ENCODE measurements at regions not wholly inside any gene's neighbourhood (a gene's known extent, or its start where the extent isn't known, plus 50 kb on each side); places are given as distances from the start of the nearest gene placed in this dataset.

DNA sequence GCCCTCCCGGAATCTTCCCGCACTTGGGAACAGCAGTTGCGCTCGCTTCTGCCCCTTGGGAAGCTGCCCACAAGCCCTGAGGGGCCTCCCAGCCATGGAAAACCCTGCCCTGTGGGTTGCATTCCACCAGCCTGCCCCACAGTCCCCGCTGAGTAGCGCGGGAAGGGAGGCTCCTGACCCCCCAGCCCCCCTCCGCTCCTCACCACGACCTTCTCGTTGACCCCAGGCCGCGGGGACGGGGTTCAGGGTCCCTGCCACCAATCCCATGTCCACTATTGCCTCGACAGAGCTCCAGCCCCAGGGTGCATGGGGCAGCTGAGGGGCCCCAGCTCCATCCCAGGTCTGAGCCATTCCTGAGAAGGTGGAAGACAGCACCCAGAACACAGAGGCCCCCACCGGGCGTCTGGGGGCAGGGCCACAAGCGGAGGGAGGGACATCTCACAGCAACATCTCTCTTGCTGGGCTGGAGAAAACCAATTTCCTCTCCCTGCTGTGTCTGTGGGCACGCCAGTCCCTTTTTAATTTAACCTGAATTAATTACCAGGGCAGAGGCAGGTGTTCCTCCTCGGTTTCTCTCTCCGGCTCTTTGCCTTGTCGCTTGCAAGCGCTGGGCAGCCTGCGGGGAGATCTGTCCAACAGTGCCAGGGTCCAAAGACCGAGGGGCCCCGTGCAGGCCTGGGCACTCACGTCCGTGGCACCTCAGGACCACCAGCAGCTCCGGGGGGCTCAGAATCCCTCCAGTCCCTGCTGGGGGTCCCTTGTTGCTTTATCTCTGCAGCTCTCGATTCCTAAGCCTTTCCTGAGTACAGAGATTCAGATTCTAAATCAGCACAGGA lies 57.9 kb downstream of the FOXL3 start:
- TF ChIP-seq CTCF (IDR thresholded peaks at IDR 0.05; ENCODE audit: insufficient read depth, low read length) (no peak), POLR2AphosphoS5 (IDR thresholded peaks at IDR 0.05; ENCODE audit: low read depth) (no peak), SPI1 (IDR thresholded peaks at IDR 0.05; ENCODE audit: borderline replicate concordance, low read depth) (no peak)
- TF ChIP-seq, protein P1, sequence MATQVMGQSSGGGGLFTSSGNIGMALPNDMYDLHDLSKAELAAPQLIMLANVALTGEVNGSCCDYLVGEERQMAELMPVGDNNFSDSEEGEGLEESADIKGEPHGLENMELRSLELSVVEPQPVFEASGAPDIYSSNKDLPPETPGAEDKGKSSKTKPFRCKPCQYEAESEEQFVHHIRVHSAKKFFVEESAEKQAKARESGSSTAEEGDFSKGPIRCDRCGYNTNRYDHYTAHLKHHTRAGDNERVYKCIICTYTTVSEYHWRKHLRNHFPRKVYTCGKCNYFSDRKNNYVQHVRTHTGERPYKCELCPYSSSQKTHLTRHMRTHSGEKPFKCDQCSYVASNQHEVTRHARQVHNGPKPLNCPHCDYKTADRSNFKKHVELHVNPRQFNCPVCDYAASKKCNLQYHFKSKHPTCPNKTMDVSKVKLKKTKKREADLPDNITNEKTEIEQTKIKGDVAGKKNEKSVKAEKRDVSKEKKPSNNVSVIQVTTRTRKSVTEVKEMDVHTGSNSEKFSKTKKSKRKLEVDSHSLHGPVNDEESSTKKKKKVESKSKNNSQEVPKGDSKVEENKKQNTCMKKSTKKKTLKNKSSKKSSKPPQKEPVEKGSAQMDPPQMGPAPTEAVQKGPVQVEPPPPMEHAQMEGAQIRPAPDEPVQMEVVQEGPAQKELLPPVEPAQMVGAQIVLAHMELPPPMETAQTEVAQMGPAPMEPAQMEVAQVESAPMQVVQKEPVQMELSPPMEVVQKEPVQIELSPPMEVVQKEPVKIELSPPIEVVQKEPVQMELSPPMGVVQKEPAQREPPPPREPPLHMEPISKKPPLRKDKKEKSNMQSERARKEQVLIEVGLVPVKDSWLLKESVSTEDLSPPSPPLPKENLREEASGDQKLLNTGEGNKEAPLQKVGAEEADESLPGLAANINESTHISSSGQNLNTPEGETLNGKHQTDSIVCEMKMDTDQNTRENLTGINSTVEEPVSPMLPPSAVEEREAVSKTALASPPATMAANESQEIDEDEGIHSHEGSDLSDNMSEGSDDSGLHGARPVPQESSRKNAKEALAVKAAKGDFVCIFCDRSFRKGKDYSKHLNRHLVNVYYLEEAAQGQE (IDR thresholded peaks at IDR 0.05; ENCODE audit: insufficient replicate concordance, low read depth): no peak

Measured in HL-60 (cell line).